GM18867 (cell line): ENCODE measurements at regions not wholly inside any gene's neighbourhood (a gene's known extent, or its start where the extent isn't known, plus 50 kb on each side); places are given as distances from the start of the nearest gene placed in this dataset.
"Not testable (repeated sequence)": the region's sequence is repeated elsewhere in the genome, so short reads cannot be mapped to it uniquely, and the experiment has no call there.

ENCODE experiments used
- ATAC-seq: cut with Tn5 transposase; IDR thresholded peaks from one replicate; pipeline ENCODE4 v1.9.1; 2021; ENCODE audit warnings: mild to moderate bottlenecking, moderate library complexity; ENCODE audit not compliant: unreplicated experiment

GRCh38 chr21:9041175-9041948 is 1480.0 kb upstream of the TPTE start:
- ATAC-seq, result not testable (repeated sequence)

GRCh38 chr21:9043089-9043488 is 1478.3 kb upstream of the TPTE start:
- ATAC-seq, result peak; percentile 47

- ATAC-seq, result not testable (repeated sequence)
These were observed 1474.5 kb upstream of the TPTE start for GRCh38 chr21:9046870-9047269.

- not testable (repeated sequence) for ATAC-seq
These were observed 1453.9 kb upstream of the TPTE start for GRCh38 chr21:9067515-9067914.

GRCh38 chr21:9068622-9069021 is 1452.8 kb upstream of the TPTE start:
- ATAC-seq, result not testable (repeated sequence)

- not testable (repeated sequence) for ATAC-seq
These were observed 1450.7 kb upstream of the TPTE start for GRCh38 chr21:9070703-9071102.

GRCh38 chr21:9073010-9073409 is 1448.4 kb upstream of the TPTE start:
- ATAC-seq, result not testable (repeated sequence)

GRCh38 chr21:9074772-9075171 is 1446.6 kb upstream of the TPTE start:
- ATAC-seq, result not testable (repeated sequence)

GRCh38 chr21:9083091-9083826 is 1438.1 kb upstream of the TPTE start:
- ATAC-seq, result not testable (repeated sequence)

- not testable (repeated sequence) for ATAC-seq
These were observed 1435.1 kb upstream of the TPTE start for GRCh38 chr21:9086299-9086698.

GRCh38 chr21:9087816-9088215 is 1433.6 kb upstream of the TPTE start:
- not testable (repeated sequence) for ATAC-seq

GRCh38 chr21:9129741-9130140 is 1391.6 kb upstream of the TPTE start:
- ATAC-seq, result not testable (repeated sequence)

GRCh38 chr21:9130817-9131216 is 1390.6 kb upstream of the TPTE start:
- ATAC-seq, result not testable (repeated sequence)
